SK-N-SH treated with all-trans-retinoic acid at 6 μM for 48 hours (cell line): ENCODE measurements at regions not wholly inside any gene's neighbourhood (a gene's known extent, or its start where the extent isn't known, plus 50 kb on each side); places are given as distances from the start of the nearest gene placed in this dataset.

Experiments
- ATAC-seq: fragments of 200-7000 bp; cut with Tn5 transposase; 3 replicates; pipeline ENCODE4 v1.9.1; 2020; ENCODE audit warnings: mild to moderate bottlenecking, moderate library complexity
- BACH2 ChIP-seq: fragments of 250-450 bp; sonication (Bioruptor Pico); IDR thresholded peaks from 2 replicates; pipeline ENCODE4 v1.9.0; 2021; ENCODE audit warnings: mild to moderate bottlenecking, borderline replicate concordance
- CREB5 ChIP-seq: fragments of 250-450 bp; sonication (Bioruptor Pico); IDR thresholded peaks from 2 replicates; pipeline ENCODE4 v1.5.1; 2020; ENCODE audit warnings: low read depth, mild to moderate bottlenecking, moderate library complexity
- CSDC2 ChIP-seq: fragments of 250-450 bp; sonication (Bioruptor Pico); IDR thresholded peaks from 2 replicates; pipeline ENCODE4 v1.5.0; 2020; ENCODE audit warnings: mild to moderate bottlenecking, moderate library complexity
- CSRNP3 ChIP-seq: fragments of 250-450 bp; sonication (Bioruptor Pico); IDR thresholded peaks from 2 replicates; pipeline ENCODE4 v1.5.1; 2021; ENCODE audit warnings: mild to moderate bottlenecking, moderate library complexity
- ESRRG ChIP-seq: fragments of 250-450 bp; sonication (Bioruptor Pico); IDR thresholded peaks from 2 replicates; pipeline ENCODE4 v1.6.1; 2021; ENCODE audit warnings: mild to moderate bottlenecking
- GLIS3 ChIP-seq: fragments of 250-450 bp; sonication (Bioruptor Pico); IDR thresholded peaks from 2 replicates; pipeline ENCODE4 v1.5.0; 2020; ENCODE audit warnings: mild to moderate bottlenecking, moderate library complexity
- ISL1 ChIP-seq: fragments of 250-450 bp; sonication (Bioruptor Pico); IDR thresholded peaks from 2 replicates; pipeline ENCODE4 v2.1.2; 2022; ENCODE audit warnings: mild to moderate bottlenecking, moderate library complexity
- OSR1 ChIP-seq: fragments of 250-450 bp; sonication (Bioruptor Pico); IDR thresholded peaks from 2 replicates; pipeline ENCODE4 v1.8.0; 2022; ENCODE audit warnings: moderate library complexity, mild to moderate bottlenecking, inconsistent platforms
- PATZ1 ChIP-seq: fragments of 250-450 bp; sonication (Bioruptor Pico); IDR thresholded peaks from 2 replicates; pipeline ENCODE4 v1.8.0; 2020; ENCODE audit warnings: mild to moderate bottlenecking, moderate library complexity, borderline replicate concordance
- POU6F1 ChIP-seq: fragments of 250-450 bp; sonication (Bioruptor Pico); IDR thresholded peaks from 2 replicates; pipeline ENCODE4 v1.8.0; 2021; ENCODE audit warnings: low read depth, mild to moderate bottlenecking, moderate library complexity, borderline replicate concordance
- PPARA ChIP-seq: fragments of 250-450 bp; sonication (Bioruptor Pico); IDR thresholded peaks from 2 replicates; pipeline ENCODE4 v1.5.0; 2020; ENCODE audit warnings: mild to moderate bottlenecking, borderline replicate concordance
- RARB ChIP-seq: fragments of 250-450 bp; sonication (Bioruptor Pico); IDR thresholded peaks from 2 replicates; pipeline ENCODE4 v1.8.0; 2021; ENCODE audit warnings: mild to moderate bottlenecking, moderate library complexity
- SNAI2 ChIP-seq: fragments of 250-450 bp; sonication (Bioruptor Pico); IDR thresholded peaks from 2 replicates; pipeline ENCODE4 v1.5.0; 2020; ENCODE audit warnings: mild to moderate bottlenecking, moderate library complexity
- TCF4 ChIP-seq: fragments of 250-450 bp; sonication (Bioruptor Pico); IDR thresholded peaks from 2 replicates; pipeline ENCODE4 v1.8.0; 2021; ENCODE audit warnings: mild to moderate bottlenecking, moderate library complexity, borderline replicate concordance
- TOX ChIP-seq: fragments of 250-450 bp; sonication (Bioruptor Pico); IDR thresholded peaks from 2 replicates; pipeline ENCODE4 v1.8.0; 2021; ENCODE audit warnings: mild to moderate bottlenecking, moderate library complexity, borderline replicate concordance
- ZC3H10 ChIP-seq: fragments of 250-450 bp; sonication (Bioruptor Pico); IDR thresholded peaks from 2 replicates; pipeline ENCODE4 v1.5.1; 2021; ENCODE audit warnings: mild to moderate bottlenecking, moderate library complexity
- ZFP3 ChIP-seq: fragments of 250-450 bp; sonication (Bioruptor Pico); IDR thresholded peaks from 2 replicates; pipeline ENCODE4 v1.5.0; 2020; ENCODE audit warnings: mild to moderate bottlenecking, moderate library complexity
- ZFP30 ChIP-seq: fragments of 450-650 bp; formaldehyde crosslinking; IDR thresholded peaks from 2 replicates; pipeline ENCODE4 v1.5.0; 2022; ENCODE audit warnings: mild to moderate bottlenecking, moderate library complexity
- ZNF565 ChIP-seq: fragments of 450-650 bp; formaldehyde crosslinking; conservative IDR thresholded peaks from 2 replicates; pipeline ENCODE4 v1.5.0; 2020; ENCODE audit warnings: low read depth, mild to moderate bottlenecking, moderate library complexity
- ZNF70 ChIP-seq: fragments of 450-650 bp; formaldehyde crosslinking; IDR thresholded peaks from 2 replicates; pipeline ENCODE4 v1.5.0; 2020; ENCODE audit warnings: mild to moderate bottlenecking, moderate library complexity
- ZNF8 ChIP-seq: fragments of 450-650 bp; formaldehyde crosslinking; IDR thresholded peaks from 2 replicates; pipeline ENCODE4 v1.5.0; 2020; ENCODE audit warnings: mild to moderate bottlenecking, moderate library complexity

- no peak; the same call in 2 of the 3 replicates for ATAC-seq
- TF ChIP-seq BACH2, result no peak
- TF ChIP-seq ISL1 (CRISPR knock-in tag), result no peak
- TF ChIP-seq TCF4 (CRISPR knock-in tag), result no peak
- no peak for TF ChIP-seq CSRNP3 (CRISPR knock-in tag)
Measured at GRCh38 chr2:11998626-11999378, 252.4 kb downstream of the LPIN1 start.

GRCh38 chr2:12001621-12002020 lies 255.2 kb downstream of the LPIN1 start:
- ATAC-seq, result no peak
- no peak for TF ChIP-seq SNAI2 (CRISPR knock-in tag)
- no peak for TF ChIP-seq CSRNP3 (CRISPR knock-in tag)
- TF ChIP-seq ZC3H10 (CRISPR knock-in tag), result no peak
- TF ChIP-seq ZFP30 (CRISPR knock-in tag), result no peak
- TF ChIP-seq ZNF70 (CRISPR knock-in tag), result no peak
- TF ChIP-seq TCF4 (CRISPR knock-in tag), result no peak

- ATAC-seq, result no peak
- no peak for TF ChIP-seq PPARA (CRISPR knock-in tag)
- TF ChIP-seq, all 23 proteins: peak for 0
Measured at GRCh38 chr2:12002215-12002614, 255.8 kb downstream of the LPIN1 start.

- TF ChIP-seq ISL1 (CRISPR knock-in tag), result no peak
- TF ChIP-seq ZFP3 (CRISPR knock-in tag), result no peak
- TF ChIP-seq ZNF8 (CRISPR knock-in tag), result no peak
- no peak for TF ChIP-seq CREB5 (CRISPR knock-in tag)
- ATAC-seq, result no peak
Measured at GRCh38 chr2:12004713-12005112, 258.3 kb downstream of the LPIN1 start.

GRCh38 chr2:12005886-12006681 lies 259.7 kb downstream of the LPIN1 start:
- no peak for TF ChIP-seq ESRRG (CRISPR knock-in tag)
- TF ChIP-seq ZC3H10 (CRISPR knock-in tag), result no peak
- no peak for TF ChIP-seq CSDC2 (CRISPR knock-in tag)
- no peak for TF ChIP-seq ZNF70 (CRISPR knock-in tag)
- no peak for TF ChIP-seq CSRNP3 (CRISPR knock-in tag)
- TF ChIP-seq GLIS3 (CRISPR knock-in tag), result no peak
- no peak for TF ChIP-seq ZFP30 (CRISPR knock-in tag)
- no peak for TF ChIP-seq POU6F1
- TF ChIP-seq PATZ1 (CRISPR knock-in tag), result no peak
- TF ChIP-seq ZNF565 (CRISPR knock-in tag), result no peak
- TF ChIP-seq ISL1 (CRISPR knock-in tag), result no peak
- TF ChIP-seq TOX (CRISPR knock-in tag), result no peak
- TF ChIP-seq BACH2, result no peak
- TF ChIP-seq ZFP3 (CRISPR knock-in tag), result no peak
- no peak for TF ChIP-seq PPARA (CRISPR knock-in tag)
- no peak for TF ChIP-seq RARB (CRISPR knock-in tag)
- TF ChIP-seq SNAI2 (CRISPR knock-in tag), result no peak
- no peak for TF ChIP-seq OSR1 (CRISPR knock-in tag)
- no peak for TF ChIP-seq CREB5 (CRISPR knock-in tag)
- no peak for ATAC-seq
